ENCODE measurements at regions not wholly inside any gene's neighbourhood (a gene's known extent, or its start where the extent isn't known, plus 50 kb on each side); places are given as distances from the start of the nearest gene placed in this dataset.

GRCh38 chr12:81953541-81953940, 194.4 kb upstream of the PPFIA2 start:
- H3K4me3 ChIP-seq = no peak overlapping the region
- intact Hi-C loops (cut with micrococcal nuclease) (no loop called here), in situ Hi-C loops (cut with MboI) (no loop called here)
- H4K20me1 ChIP-seq (replicated peaks; ENCODE audit: control insufficient read depth, insufficient read depth, low read length) = no peaks in the 10 kb centered on the region
- DNase-seq (ENCODE audit: extremely low read depth in 1 of 4, low spot score in 3 of 4) (no peak), ATAC-seq (no peak), FAIRE-seq (no peak)
- H2AFZ ChIP-seq (ENCODE audit: low read depth, low read length) = no peak overlapping the region
- H3K9me3 ChIP-seq (replicated peaks; ENCODE audit: control insufficient read depth, insufficient read depth, low read depth, low read length) = no peaks in the 10 kb centered on the region
- H3K27ac ChIP-seq (ENCODE audit: extremely low read depth, low read depth, low read length) = no peak overlapping the region
- no peaks in the 10 kb centered on the region for H3K9me1 ChIP-seq (ENCODE audit: control insufficient read depth, insufficient read depth, low read length)
- ChIA-PET POLR2A (no interaction called here), CTCF (ENCODE audit: low intra/inter-chr PET ratio) (no interaction called here)
- 4% methylated on average over 2 of the region's 2 CpGs for WGBS (ENCODE audit: insufficient coverage, low coverage, missing lambda C conversion rate)
- no TSS peak for BruUV-seq (replicated peaks)
- no peaks in the 10 kb centered on the region for H3K36me3 ChIP-seq (ENCODE audit: control insufficient read depth, insufficient read depth, low read length)
- H3K9ac ChIP-seq (ENCODE audit: insufficient read depth in 1 of 2, low read depth in 2 of 2, low read length in 2 of 2) = no peak overlapping the region
- no peak for TF ChIP-seq MAFK (IDR thresholded peaks at IDR 0.05; ENCODE audit: low read length)
- no peak for TF ChIP-seq CREB5 (CRISPR knock-in tag; IDR thresholded peaks at IDR 0.05)
- no peak for TF ChIP-seq PPARD (CRISPR knock-in tag; IDR thresholded peaks at IDR 0.05)
- no peak for TF ChIP-seq ZBTB12 (CRISPR knock-in tag; IDR thresholded peaks at IDR 0.05)
- TF ChIP-seq FOXO4 (CRISPR knock-in tag; IDR thresholded peaks at IDR 0.05) = no peak
- no peak for TF ChIP-seq PHF20 (IDR thresholded peaks at IDR 0.05; ENCODE audit: partially characterized antibody)
- TF ChIP-seq NKRF (IDR thresholded peaks at IDR 0.05; ENCODE audit: borderline replicate concordance) = no peak
- no peak for TF ChIP-seq SETDB1 (IDR thresholded peaks at IDR 0.05; ENCODE audit: low read length)
- no peak for TF ChIP-seq PRDM10 (IDR thresholded peaks at IDR 0.05; ENCODE audit: partially characterized antibody)
- H3K4me2 ChIP-seq (ENCODE audit: insufficient read depth, low read length) = no peak overlapping the region
- no peaks in the 10 kb centered on the region for H3K27me3 ChIP-seq (ENCODE audit: control insufficient read depth in 2 of 2, insufficient read depth in 2 of 2, low read length in 2 of 2)
- no peaks in the 10 kb centered on the region for H3K4me1 ChIP-seq (replicated peaks in 1 of 2; ENCODE audit: control insufficient read depth in 2 of 2, insufficient read depth in 2 of 2, low read length in 2 of 2)
- H3K79me2 ChIP-seq (ENCODE audit: control insufficient read depth, insufficient read depth, low read length) = no peaks in the 10 kb centered on the region

Data from K562 (cell line).